WERI-Rb-1 (cell line): ENCODE measurements at regions not wholly inside any gene's neighbourhood (a gene's known extent, or its start where the extent isn't known, plus 50 kb on each side); places are given as distances from the start of the nearest gene placed in this dataset.

Experiments
- DNase-seq: peaks from one replicate; pipeline ENCODE4 v3.0.0-alpha.2; 2020
- H3K27ac ChIP-seq: fragments of 250-450 bp; sonication (Bioruptor Pico); 2 replicates; pipeline ENCODE4 v1.5.1; 2020; ENCODE audit warnings: mild to moderate bottlenecking, moderate library complexity
- H3K27me3 ChIP-seq: fragments of 250-450 bp; sonication (Bioruptor Pico); 2 replicates; pipeline ENCODE4 v1.5.1; 2021; ENCODE audit warnings: mild to moderate bottlenecking, low read depth, moderate library complexity; ENCODE audit not compliant: insufficient read depth, severe bottlenecking
- H3K36me3 ChIP-seq: fragments of 250-450 bp; sonication (Bioruptor Pico); 2 replicates; pipeline ENCODE4 v1.5.1; 2020; ENCODE audit warnings: mild to moderate bottlenecking, moderate library complexity
- H3K4me3 ChIP-seq: 2 replicates; pipeline ENCODE4 v1.5.1; 2011; ENCODE audit warnings: low read depth, mild to moderate bottlenecking, control low read depth, low read length
- H3K9me3 ChIP-seq: fragments of 250-450 bp; sonication (Bioruptor Pico); 2 replicates; pipeline ENCODE4 v1.5.1; 2021; ENCODE audit warnings: mild to moderate bottlenecking, moderate library complexity; ENCODE audit not compliant: severe bottlenecking
- CTCF ChIP-seq: IDR thresholded peaks from 2 replicates; pipeline ENCODE4 v1.5.1; 2011; ENCODE audit warnings: low read depth, mild to moderate bottlenecking, control low read depth, inconsistent platforms, low read length

GRCh38 chr14:82113710-82114109 is 580.1 kb upstream of the SEL1L start:
- no peak overlapping the region for H3K27ac ChIP-seq
- peaks cover 7% of the 10 kb centered on the region for H3K9me3 ChIP-seq
- no peak for TF ChIP-seq CTCF
- no peaks in the 10 kb centered on the region for H3K36me3 ChIP-seq
- no peak overlapping the region for H3K4me3 ChIP-seq
- no peaks in the 10 kb centered on the region for H3K27me3 ChIP-seq
- no peak for DNase-seq

- no peak for TF ChIP-seq CTCF
- H3K4me3 ChIP-seq = no peak overlapping the region
- no peaks in the 10 kb centered on the region for H3K27me3 ChIP-seq
- H3K27ac ChIP-seq = no peak overlapping the region
- H3K9me3 ChIP-seq = peaks cover 7% of the 10 kb centered on the region
- DNase-seq = no peak
- no peaks in the 10 kb centered on the region for H3K36me3 ChIP-seq
These were observed 583.1 kb upstream of the SEL1L start for GRCh38 chr14:82116721-82117120.

GRCh38 chr14:82122655-82123054 is 589.0 kb upstream of the SEL1L start:
- Histone ChIP-seq H3K36me3 (no peaks in the 10 kb centered on the region), H3K9me3 (peaks cover under 1% of the 10 kb centered on the region), H3K4me3 (no peak overlapping the region), H3K27me3 (no peaks in the 10 kb centered on the region), H3K27ac (no peak overlapping the region)
- DNase-seq = no peak
- TF ChIP-seq CTCF = no peak

GRCh38 chr14:82124511-82124910 is 590.9 kb upstream of the SEL1L start:
- Histone ChIP-seq H3K4me3 (no peak overlapping the region), H3K27ac (no peak overlapping the region), H3K27me3 (no peaks in the 10 kb centered on the region), H3K9me3 (no peaks in the 10 kb centered on the region), H3K36me3 (no peaks in the 10 kb centered on the region)
- no peak for DNase-seq
- no peak for TF ChIP-seq CTCF

- Histone ChIP-seq H3K27me3 (no peaks in the 10 kb centered on the region), H3K9me3 (no peaks in the 10 kb centered on the region), H3K27ac (no peak overlapping the region), H3K4me3 (no peak overlapping the region), H3K36me3 (no peaks in the 10 kb centered on the region)
- no peak for TF ChIP-seq CTCF
- no peak for DNase-seq
These were observed 592.4 kb upstream of the SEL1L start for GRCh38 chr14:82126006-82126405.

GRCh38 chr14:82134411-82134810 is 600.8 kb upstream of the SEL1L start:
- Histone ChIP-seq H3K27me3 (no peaks in the 10 kb centered on the region), H3K27ac (no peak overlapping the region), H3K4me3 (no peak overlapping the region), H3K36me3 (no peaks in the 10 kb centered on the region), H3K9me3 (no peaks in the 10 kb centered on the region)
- no peak for DNase-seq
- no peak for TF ChIP-seq CTCF
